ENCODE measurements at regions not wholly inside any gene's neighbourhood (a gene's known extent, or its start where the extent isn't known, plus 50 kb on each side); places are given as distances from the start of the nearest gene placed in this dataset.

- H3K36me3 ChIP-seq (replicated peaks in 1 of 2), result no peaks in the 10 kb centered on the region
- H3K4me1 ChIP-seq (replicated peaks in 1 of 2), result no peaks in the 10 kb centered on the region
- DNase-seq, result no peak
- no peak for TF ChIP-seq CTCF (IDR thresholded peaks at IDR 0.05)
- TF ChIP-seq POLR2A (IDR thresholded peaks at IDR 0.05), result no peak
- H3K4me3 ChIP-seq, result no peak overlapping the region
- no peaks in the 10 kb centered on the region for H3K27me3 ChIP-seq
- WGBS, 4 donors, result 81 to 93% (median 83%) methylated on average over 1 of the region's 1 CpG
- no peak overlapping the region for H3K27ac ChIP-seq
- H3K9me3 ChIP-seq (replicated peaks in 1 of 3), result peaks cover 0 to 7% (median 0%) of the 10 kb centered on the region in 3 donors
- intact Hi-C loops (cut with DNase I), result no loop called here
Measured at GRCh38 chr15:46732060-46732459, 985.2 kb upstream of the SEMA6D start.

DNA sequence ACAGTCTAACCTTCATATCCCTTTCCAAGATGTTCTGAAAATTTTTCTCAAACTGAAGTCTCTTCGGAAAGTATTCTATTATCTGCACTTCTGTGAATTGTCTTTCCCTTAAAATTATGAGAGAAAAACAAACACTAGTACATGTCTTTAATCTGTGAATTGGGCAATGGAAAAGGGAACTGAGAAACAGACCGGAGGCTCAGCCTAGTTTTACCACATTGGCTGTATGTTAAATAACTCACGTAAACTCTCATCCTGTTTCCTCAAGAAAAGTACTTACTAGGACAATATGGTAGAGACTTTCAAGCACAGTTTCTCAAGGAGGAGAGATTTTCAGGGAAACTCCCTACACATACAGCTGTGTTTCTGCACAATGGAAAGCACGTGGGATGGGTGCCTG, 982.2 kb upstream of the SEMA6D start:
- TF ChIP-seq CTCF (IDR thresholded peaks at IDR 0.05) (no peak), POLR2A (IDR thresholded peaks at IDR 0.05) (no peak)
- no peak for DNase-seq
- no peaks in the 10 kb centered on the region for H3K36me3 ChIP-seq (replicated peaks in 1 of 2)
- H3K4me1 ChIP-seq (replicated peaks in 1 of 2), result no peaks in the 10 kb centered on the region
- 69 to 78% (median 71%) methylated on average over 4 of the region's 4 CpGs for WGBS, 4 donors
- no peaks in the 10 kb centered on the region for H3K27me3 ChIP-seq
- no peak overlapping the region for H3K4me3 ChIP-seq
- H3K9me3 ChIP-seq (replicated peaks in 1 of 3), result no peaks in the 10 kb centered on the region
- intact Hi-C loops (cut with DNase I), result no loop called here
- no peak overlapping the region for H3K27ac ChIP-seq

DNA sequence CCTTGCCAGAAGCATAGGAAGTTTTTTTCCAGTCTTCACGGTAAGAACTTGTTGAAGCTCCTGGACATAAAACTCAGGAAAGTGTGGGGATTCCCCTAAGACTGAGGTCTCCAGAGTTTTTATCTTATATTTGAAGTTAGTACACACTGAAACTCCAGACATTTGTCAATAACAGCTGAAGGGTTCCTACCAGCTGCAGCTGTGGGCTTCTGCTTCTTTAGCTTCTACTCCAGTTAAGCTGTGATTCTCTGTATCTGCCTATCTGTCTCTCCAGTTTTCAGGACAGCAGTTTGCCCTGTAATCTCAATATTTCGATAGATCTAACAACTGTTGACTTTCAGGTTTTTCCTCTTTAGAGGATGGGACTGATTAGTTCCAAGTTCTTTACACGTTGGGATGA, 966.0 kb upstream of the SEMA6D start:
- Histone ChIP-seq H3K36me3 (replicated peaks in 1 of 2) (no peaks in the 10 kb centered on the region), H3K27ac (no peak overlapping the region), H3K9me3 (replicated peaks in 1 of 3) (no peaks in the 10 kb centered on the region), H3K4me3 (no peak overlapping the region), H3K27me3 (no peaks in the 10 kb centered on the region), H3K4me1 (replicated peaks in 1 of 2) (no peaks in the 10 kb centered on the region)
- WGBS, 4 donors, result 54 to 69% (median 57%) methylated on average over 3 of the region's 3 CpGs
- intact Hi-C loops (cut with DNase I), result no loop called here
- TF ChIP-seq CTCF (IDR thresholded peaks at IDR 0.05) (no peak), POLR2A (IDR thresholded peaks at IDR 0.05) (no peak)
- no peak for DNase-seq

DNA sequence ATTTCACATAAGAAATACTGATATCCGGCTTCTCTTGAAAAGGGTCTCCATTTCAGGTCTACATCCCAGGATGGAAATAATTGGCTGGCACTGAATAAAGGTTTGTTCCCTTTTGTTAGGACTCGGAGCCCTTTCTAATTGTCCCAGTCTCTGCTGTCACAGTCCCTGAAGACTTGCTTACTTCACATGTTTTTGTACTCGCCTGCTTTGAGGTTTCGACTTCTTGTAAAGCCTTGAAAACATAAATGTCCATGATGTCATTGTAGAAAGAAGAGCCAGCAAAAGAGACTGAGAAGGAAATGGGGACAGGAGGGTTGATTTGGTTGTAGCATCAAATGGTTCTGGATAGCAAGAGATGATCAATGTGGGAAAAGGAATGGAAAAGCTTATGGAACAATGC, 963.4 kb upstream of the SEMA6D start:
- H3K4me1 ChIP-seq (replicated peaks in 1 of 2), result no peaks in the 10 kb centered on the region
- H3K36me3 ChIP-seq (replicated peaks in 1 of 2), result no peaks in the 10 kb centered on the region
- 75 to 81% (median 77%) methylated on average over 4 of the region's 4 CpGs for WGBS, 4 donors
- H3K4me3 ChIP-seq, result no peak overlapping the region
- H3K9me3 ChIP-seq (replicated peaks in 1 of 3), result no peaks in the 10 kb centered on the region
- TF ChIP-seq CTCF (IDR thresholded peaks at IDR 0.05) (no peak), POLR2A (IDR thresholded peaks at IDR 0.05) (no peak)
- intact Hi-C loops (cut with DNase I), result no loop called here
- no peaks in the 10 kb centered on the region for H3K27me3 ChIP-seq
- no peak for DNase-seq
- H3K27ac ChIP-seq, result no peak overlapping the region

Data from adrenal gland (tissue), 9 donors.